Neural crest cell (in vitro differentiated cells): ENCODE measurements at regions not wholly inside any gene's neighbourhood (a gene's known extent, or its start where the extent isn't known, plus 50 kb on each side); places are given as distances from the start of the nearest gene placed in this dataset.
A peak's percentile ranks its signal among the peaks of the same experiment; 100 is the strongest.
"Not testable (repeated sequence)": the region's sequence is repeated elsewhere in the genome, so short reads cannot be mapped to it uniquely, and the experiment has no call there.

Source experiments
- DNase-seq: peaks from one replicate; pipeline ENCODE4 v3.0.0; 2021; ENCODE audit warnings: low read depth, mixed read lengths, low spot score
- H3K27ac Mint-ChIP-seq: one replicate; pipeline ENCODE4 v1.8.0; 2021; ENCODE audit warnings: mild to moderate bottlenecking, mixed read lengths; ENCODE audit not compliant: unreplicated experiment
- H3K27me3 Mint-ChIP-seq: 2 replicates; pipeline ENCODE4 v1.8.0; 2021; ENCODE audit warnings: low read depth, mild to moderate bottlenecking, mixed read lengths
- H3K36me3 Mint-ChIP-seq: 2 replicates; pipeline ENCODE4 v1.8.0; 2021; ENCODE audit warnings: low read depth, mild to moderate bottlenecking, mixed read lengths
- H3K4me1 Mint-ChIP-seq: 2 replicates; pipeline ENCODE4 v1.8.0; 2021; ENCODE audit warnings: mixed read lengths
- H3K4me3 Mint-ChIP-seq: one replicate; pipeline ENCODE4 v1.8.0; 2021; ENCODE audit warnings: mild to moderate bottlenecking, mixed read lengths
- H3K9me3 Mint-ChIP-seq: 2 replicates; pipeline ENCODE4 v1.8.0; 2021; ENCODE audit warnings: mixed read lengths
- CTCF ChIP-seq: fragments of 200-600 bp; sonication (generic); conservative IDR thresholded peaks from 2 replicates; pipeline ENCODE4 v1.5.0; 2021; ENCODE audit warnings: antibody characterized with exemption, mild to moderate bottlenecking

GRCh38 chr1:19024532-19024931 is 68.1 kb upstream of the IFFO2 start:
- no peaks in the 10 kb centered on the region for H3K36me3 Mint-ChIP-seq
- no peaks in the 10 kb centered on the region for H3K9me3 Mint-ChIP-seq
- H3K27me3 Mint-ChIP-seq, result no peaks in the 10 kb centered on the region
- H3K27ac Mint-ChIP-seq, result no peak overlapping the region
- H3K4me3 Mint-ChIP-seq, result no peak overlapping the region
- no peak for DNase-seq
- no peak for TF ChIP-seq CTCF
- H3K4me1 Mint-ChIP-seq, result peaks cover 6% of the 10 kb centered on the region

GRCh38 chr1:19023787-19024186 is 67.3 kb upstream of the IFFO2 start:
- H3K27me3 Mint-ChIP-seq, result no peaks in the 10 kb centered on the region
- H3K9me3 Mint-ChIP-seq, result peaks cover 3% of the 10 kb centered on the region
- peaks cover 6% of the 10 kb centered on the region for H3K4me1 Mint-ChIP-seq
- TF ChIP-seq CTCF, result no peak
- H3K4me3 Mint-ChIP-seq, result no peak overlapping the region
- H3K36me3 Mint-ChIP-seq, result no peaks in the 10 kb centered on the region
- H3K27ac Mint-ChIP-seq, result no peak overlapping the region
- DNase-seq, result no peak

GRCh38 chr1:19021845-19022244 is 65.4 kb upstream of the IFFO2 start:
- DNase-seq, result no peak
- H3K4me1 Mint-ChIP-seq, result peaks cover 7% of the 10 kb centered on the region
- no peak for TF ChIP-seq CTCF
- H3K27me3 Mint-ChIP-seq, result no peaks in the 10 kb centered on the region
- no peak overlapping the region for H3K4me3 Mint-ChIP-seq
- no peak overlapping the region for H3K27ac Mint-ChIP-seq
- peaks cover 3% of the 10 kb centered on the region for H3K9me3 Mint-ChIP-seq
- H3K36me3 Mint-ChIP-seq, result no peaks in the 10 kb centered on the region

- not testable (repeated sequence) for H3K4me3 Mint-ChIP-seq, H3K27me3 Mint-ChIP-seq, DNase-seq, H3K36me3 Mint-ChIP-seq, H3K27ac Mint-ChIP-seq, H3K9me3 Mint-ChIP-seq
- peaks cover 22% of the 10 kb centered on the region for H3K4me1 Mint-ChIP-seq
Observed at GRCh38 chr1:19019288-19019687, 62.8 kb upstream of the IFFO2 start.

- peaks cover 60% of the 10 kb centered on the region for H3K4me1 Mint-ChIP-seq
- TF ChIP-seq CTCF, result no peak
- no peaks in the 10 kb centered on the region for H3K27me3 Mint-ChIP-seq
- peaks cover 3% of the 10 kb centered on the region for H3K9me3 Mint-ChIP-seq
- no peak overlapping the region for H3K27ac Mint-ChIP-seq
- DNase-seq, result no peak
- H3K4me3 Mint-ChIP-seq, result no peak overlapping the region
- H3K36me3 Mint-ChIP-seq, result no peaks in the 10 kb centered on the region
Observed at GRCh38 chr1:19015476-19015875, 59.0 kb upstream of the IFFO2 start.

- Mint-ChIP-seq H3K4me1 (peaks cover 67% of the 10 kb centered on the region), H3K27ac (peak overlapping the region; percentile 60), H3K27me3 (no peaks in the 10 kb centered on the region), H3K36me3 (no peaks in the 10 kb centered on the region), H3K9me3 (peaks cover 3% of the 10 kb centered on the region), H3K4me3 (no peak overlapping the region)
- no peak for TF ChIP-seq CTCF
- DNase-seq, result no peak
Observed at GRCh38 chr1:19014765-19015164, 58.3 kb upstream of the IFFO2 start.
